SU-DHL-6 (cell line): ENCODE measurements at regions not wholly inside any gene's neighbourhood (a gene's known extent, or its start where the extent isn't known, plus 50 kb on each side); places are given as distances from the start of the nearest gene placed in this dataset.

Experiments used
- H2AFZ ChIP-seq: fragments of 200-600 bp; sonication (generic); 2 replicates; pipeline ENCODE4 v1.6.1; 2014; ENCODE audit warnings: low read depth, mild to moderate bottlenecking, moderate library complexity, mixed read lengths, antibody characterized with exemption, low read length; ENCODE audit not compliant: severe bottlenecking
- H3F3A ChIP-seq: fragments of 200-600 bp; shearing (Covaris generic); 2 replicates; pipeline ENCODE4 v1.6.0; 2016; ENCODE audit warnings: antibody characterized with exemption, mild to moderate bottlenecking; ENCODE audit not compliant: insufficient read depth
- H3K27ac ChIP-seq: fragments of 200-600 bp; sonication (generic); 2 replicates; pipeline ENCODE4 v1.5.1; 2016; ENCODE audit warnings: low read depth, mild to moderate bottlenecking, low read length, moderate library complexity, mixed read lengths
- H3K27me3 ChIP-seq: fragments of 200-600 bp; sonication (generic), shearing (Covaris generic); 2 replicates; pipeline ENCODE4 v1.6.0; 2014; ENCODE audit warnings: mild to moderate bottlenecking, low read length
- H3K36me3 ChIP-seq: fragments of 200-600 bp; sonication (generic); 2 replicates; pipeline ENCODE4 v1.6.1; 2014; ENCODE audit warnings: mild to moderate bottlenecking, low read length, mixed read lengths
- H3K4me2 ChIP-seq: fragments of 300-600, 200-600 bp; shearing (Covaris generic), sonication (generic); 2 replicates; pipeline ENCODE4 v1.6.0; 2014; ENCODE audit warnings: low read length, low read depth, mild to moderate bottlenecking; ENCODE audit not compliant: poor library complexity, severe bottlenecking
- H3K4me3 ChIP-seq: fragments of 200-600 bp; sonication (generic); 2 replicates; pipeline ENCODE4 v1.5.1; 2014; ENCODE audit warnings: antibody characterized with exemption, low read length, mild to moderate bottlenecking, mixed read lengths; ENCODE audit not compliant: insufficient read depth, poor library complexity, severe bottlenecking
- H3K79me2 ChIP-seq: fragments of 200-600 bp; sonication (generic); 2 replicates; pipeline ENCODE4 v1.6.1; 2014; ENCODE audit warnings: mild to moderate bottlenecking, low read length, moderate library complexity; ENCODE audit not compliant: insufficient read depth
- H3K9ac ChIP-seq: fragments of 200-600 bp; sonication (generic); 2 replicates; pipeline ENCODE4 v1.7.0; 2014; ENCODE audit warnings: mild to moderate bottlenecking, low read length
- H3K9me2 ChIP-seq: fragments of 200-600 bp; sonication (generic); replicated peaks from 2 replicates; pipeline ENCODE4 v1.6.1; 2014; ENCODE audit warnings: low read length; ENCODE audit not compliant: insufficient read depth
- H3K9me3 ChIP-seq: fragments of 200-600 bp; sonication (generic); 2 replicates; pipeline ENCODE4 v1.6.1; 2014; ENCODE audit warnings: low read length, mixed read lengths; ENCODE audit not compliant: insufficient read depth
- H4K20me1 ChIP-seq: fragments of 200-600 bp; sonication (generic); 2 replicates; pipeline ENCODE4 v1.6.1; 2014; ENCODE audit warnings: low read depth, mild to moderate bottlenecking, antibody characterized with exemption, low read length, moderate library complexity, mixed read lengths
- EZH2phosphoT487 ChIP-seq: fragments of 200-600 bp; sonication (generic), shearing (Covaris generic); conservative IDR thresholded peaks from 2 replicates; pipeline ENCODE4 v1.6.1; 2018; ENCODE audit warnings: mild to moderate bottlenecking, antibody characterized with exemption, low read length, moderate library complexity, mixed read lengths
- TF ChIP-seq, protein P1 (sequence below): fragments of 200-600 bp; sonication (generic); IDR thresholded peaks from one replicate; pipeline ENCODE4 v1.5.1; 2017; ENCODE audit warnings: antibody characterized with exemption, mild to moderate bottlenecking, low read length, moderate library complexity; ENCODE audit not compliant: insufficient read depth, poor library complexity, severe bottlenecking

GRCh38 chr4:14529653-14530052 is 472.6 kb upstream of the CPEB2 start:
- Histone ChIP-seq H3K27ac (no peak overlapping the region), H3K4me2 (no peak overlapping the region), H3K36me3 (no peaks in the 10 kb centered on the region), H3K9me2 (no peaks in the 10 kb centered on the region; the same call in 1 of the 2 replicates), H2AFZ (no peak overlapping the region), H3K27me3 (no peaks in the 10 kb centered on the region), H3K79me2 (no peaks in the 10 kb centered on the region), H3K9me3 (no peaks in the 10 kb centered on the region), H3F3A (no peaks in the 10 kb centered on the region), H3K9ac (no peak overlapping the region), H3K4me3 (no peak overlapping the region), H4K20me1 (no peaks in the 10 kb centered on the region)
- TF ChIP-seq, protein P1, sequence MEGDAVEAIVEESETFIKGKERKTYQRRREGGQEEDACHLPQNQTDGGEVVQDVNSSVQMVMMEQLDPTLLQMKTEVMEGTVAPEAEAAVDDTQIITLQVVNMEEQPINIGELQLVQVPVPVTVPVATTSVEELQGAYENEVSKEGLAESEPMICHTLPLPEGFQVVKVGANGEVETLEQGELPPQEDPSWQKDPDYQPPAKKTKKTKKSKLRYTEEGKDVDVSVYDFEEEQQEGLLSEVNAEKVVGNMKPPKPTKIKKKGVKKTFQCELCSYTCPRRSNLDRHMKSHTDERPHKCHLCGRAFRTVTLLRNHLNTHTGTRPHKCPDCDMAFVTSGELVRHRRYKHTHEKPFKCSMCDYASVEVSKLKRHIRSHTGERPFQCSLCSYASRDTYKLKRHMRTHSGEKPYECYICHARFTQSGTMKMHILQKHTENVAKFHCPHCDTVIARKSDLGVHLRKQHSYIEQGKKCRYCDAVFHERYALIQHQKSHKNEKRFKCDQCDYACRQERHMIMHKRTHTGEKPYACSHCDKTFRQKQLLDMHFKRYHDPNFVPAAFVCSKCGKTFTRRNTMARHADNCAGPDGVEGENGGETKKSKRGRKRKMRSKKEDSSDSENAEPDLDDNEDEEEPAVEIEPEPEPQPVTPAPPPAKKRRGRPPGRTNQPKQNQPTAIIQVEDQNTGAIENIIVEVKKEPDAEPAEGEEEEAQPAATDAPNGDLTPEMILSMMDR, result no peak
- no peak for TF ChIP-seq EZH2phosphoT487

DNA sequence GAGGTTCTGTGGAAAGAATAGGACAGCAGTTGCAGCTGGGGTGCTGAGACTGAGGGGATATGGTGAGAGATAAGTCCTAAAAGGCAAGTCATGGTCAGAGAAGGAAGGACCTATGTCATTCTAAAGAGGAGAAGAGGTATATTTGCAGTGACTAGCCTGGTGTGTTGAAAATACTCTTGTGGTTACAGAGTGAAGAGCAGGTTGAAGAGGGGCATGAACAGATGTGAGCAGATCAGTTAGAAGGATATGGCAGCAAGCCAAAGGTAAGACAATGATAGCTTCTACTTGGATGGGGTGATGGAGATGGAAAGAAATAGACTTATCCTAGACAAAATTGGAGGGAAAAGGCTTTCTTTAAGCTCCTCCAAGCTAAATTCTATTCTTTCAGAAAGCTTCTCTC is 469.8 kb upstream of the CPEB2 start:
- Histone ChIP-seq H3K27ac (no peak overlapping the region), H3F3A (no peaks in the 10 kb centered on the region), H3K9ac (no peak overlapping the region), H3K9me3 (no peaks in the 10 kb centered on the region), H3K4me2 (no peak overlapping the region), H3K4me3 (no peak overlapping the region), H4K20me1 (no peaks in the 10 kb centered on the region), H3K36me3 (no peaks in the 10 kb centered on the region), H3K79me2 (no peaks in the 10 kb centered on the region), H2AFZ (no peak overlapping the region), H3K9me2 (no peaks in the 10 kb centered on the region), H3K27me3 (no peaks in the 10 kb centered on the region)
- TF ChIP-seq, protein P1, result no peak
- TF ChIP-seq EZH2phosphoT487, result no peak

DNA sequence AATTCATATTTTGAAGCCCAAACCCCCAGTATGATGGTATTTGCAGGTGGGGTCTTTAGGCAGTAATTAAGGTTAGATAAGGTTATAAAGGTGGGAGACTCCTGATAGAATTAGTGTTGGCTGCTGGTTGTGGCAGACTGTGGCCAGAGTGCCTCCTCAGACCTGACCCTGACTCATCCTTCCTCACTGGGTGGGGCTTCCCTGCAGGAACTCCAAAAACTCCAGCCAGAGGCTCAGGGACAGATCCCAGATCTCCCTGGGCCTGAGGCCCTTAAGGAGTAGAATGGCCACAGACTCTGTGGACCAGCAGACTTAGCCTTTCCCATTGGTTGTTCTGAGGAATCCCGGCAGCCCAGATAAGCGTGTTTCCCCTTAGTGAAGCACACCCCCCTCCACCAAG is 463.0 kb upstream of the CPEB2 start:
- no peak overlapping the region for H2AFZ ChIP-seq

More for the DNA sequence above, 463.0 kb upstream of the CPEB2 start:
- Histone ChIP-seq H3K27ac (no peak overlapping the region), H3K4me2 (no peak overlapping the region), H3K27me3 (no peaks in the 10 kb centered on the region), H3K9ac (no peak overlapping the region), H4K20me1 (no peaks in the 10 kb centered on the region), H3K9me2 (no peaks in the 10 kb centered on the region), H3K79me2 (no peaks in the 10 kb centered on the region), H3K36me3 (no peaks in the 10 kb centered on the region), H3K9me3 (no peaks in the 10 kb centered on the region), H3F3A (no peaks in the 10 kb centered on the region), H3K4me3 (no peak overlapping the region)
- TF ChIP-seq, protein P1, result no peak
- no peak for TF ChIP-seq EZH2phosphoT487
